Neuron (in vitro differentiated cells): ENCODE measurements at regions not wholly inside any gene's neighbourhood (a gene's known extent, or its start where the extent isn't known, plus 50 kb on each side); places are given as distances from the start of the nearest gene placed in this dataset.

Experiments
- H2AFZ ChIP-seq: one replicate; pipeline ENCODE4 v1.6.1; 2013; ENCODE audit warnings: low read depth, mild to moderate bottlenecking, inconsistent platforms, low read length, moderate library complexity
- H3K27me3 ChIP-seq: one replicate; pipeline ENCODE4 v1.6.1; 2013; ENCODE audit warnings: low read length; ENCODE audit not compliant: insufficient read depth
- H3K36me3 ChIP-seq: one replicate; pipeline ENCODE4 v1.6.1; 2013; ENCODE audit warnings: low read length; ENCODE audit not compliant: insufficient read depth
- H3K4me1 ChIP-seq: one replicate; pipeline ENCODE4 v1.6.1; 2013; ENCODE audit warnings: low read length; ENCODE audit not compliant: insufficient read depth
- H3K4me3 ChIP-seq: 2 replicates; pipeline ENCODE4 v1.5.1; 2013; ENCODE audit warnings: mild to moderate bottlenecking, low read length, moderate library complexity
- H3K9me3 ChIP-seq: one replicate; pipeline ENCODE4 v1.6.1; 2013; ENCODE audit warnings: low read length

- H3K9me3 ChIP-seq = no peaks in the 10 kb centered on the region
- H3K27me3 ChIP-seq = no peaks in the 10 kb centered on the region
- no peaks in the 10 kb centered on the region for H3K4me1 ChIP-seq
- H3K36me3 ChIP-seq = no peaks in the 10 kb centered on the region
- no peak overlapping the region for H2AFZ ChIP-seq
- no peak overlapping the region for H3K4me3 ChIP-seq
These were observed 284.3 kb downstream of the UACA start for GRCh38 chr15:70479056-70479455.

- no peaks in the 10 kb centered on the region for H3K4me1 ChIP-seq
- H3K4me3 ChIP-seq = no peak overlapping the region
- H3K27me3 ChIP-seq = no peaks in the 10 kb centered on the region
- H3K9me3 ChIP-seq = no peaks in the 10 kb centered on the region
- H3K36me3 ChIP-seq = no peaks in the 10 kb centered on the region
- H2AFZ ChIP-seq = no peak overlapping the region
These were observed 284.9 kb downstream of the UACA start for GRCh38 chr15:70478251-70478990.

GRCh38 chr15:70477750-70478250, 285.6 kb downstream of the UACA start:
- Histone ChIP-seq H3K9me3 (no peaks in the 10 kb centered on the region), H3K4me1 (no peaks in the 10 kb centered on the region), H3K4me3 (no peak overlapping the region), H3K27me3 (no peaks in the 10 kb centered on the region), H2AFZ (no peak overlapping the region), H3K36me3 (no peaks in the 10 kb centered on the region)

- Histone ChIP-seq H3K4me1 (no peaks in the 10 kb centered on the region), H2AFZ (no peak overlapping the region), H3K36me3 (no peaks in the 10 kb centered on the region), H3K9me3 (no peaks in the 10 kb centered on the region), H3K4me3 (no peak overlapping the region), H3K27me3 (no peaks in the 10 kb centered on the region)
These were observed 286.9 kb downstream of the UACA start for GRCh38 chr15:70476441-70476840.

- Histone ChIP-seq H3K27me3 (no peaks in the 10 kb centered on the region), H3K4me3 (no peak overlapping the region), H3K9me3 (no peaks in the 10 kb centered on the region), H2AFZ (no peak overlapping the region), H3K4me1 (no peaks in the 10 kb centered on the region), H3K36me3 (no peaks in the 10 kb centered on the region)
These were observed 287.4 kb downstream of the UACA start for GRCh38 chr15:70475921-70476320.

- H3K4me1 ChIP-seq = no peaks in the 10 kb centered on the region
- H3K9me3 ChIP-seq = no peaks in the 10 kb centered on the region
- H3K36me3 ChIP-seq = no peaks in the 10 kb centered on the region
- H3K4me3 ChIP-seq = no peak overlapping the region
- no peak overlapping the region for H2AFZ ChIP-seq
- H3K27me3 ChIP-seq = no peaks in the 10 kb centered on the region
These were observed 288.0 kb downstream of the UACA start for GRCh38 chr15:70475407-70475781.

- H3K27me3 ChIP-seq = peaks cover 3% of the 10 kb centered on the region
- H3K9me3 ChIP-seq = no peaks in the 10 kb centered on the region
- no peak overlapping the region for H3K4me3 ChIP-seq
- H3K4me1 ChIP-seq = no peaks in the 10 kb centered on the region
- H2AFZ ChIP-seq = no peak overlapping the region
- H3K36me3 ChIP-seq = no peaks in the 10 kb centered on the region
These were observed 288.6 kb downstream of the UACA start for GRCh38 chr15:70474471-70475406.

- Histone ChIP-seq H3K4me3 (no peak overlapping the region), H2AFZ (no peak overlapping the region), H3K36me3 (no peaks in the 10 kb centered on the region), H3K4me1 (no peaks in the 10 kb centered on the region), H3K9me3 (no peaks in the 10 kb centered on the region), H3K27me3 (peaks cover 3% of the 10 kb centered on the region)
These were observed 289.6 kb downstream of the UACA start for GRCh38 chr15:70473581-70474370.

GRCh38 chr15:70471517-70471916, 291.8 kb downstream of the UACA start:
- H3K9me3 ChIP-seq = no peaks in the 10 kb centered on the region
- no peak overlapping the region for H2AFZ ChIP-seq
- H3K4me3 ChIP-seq = no peak overlapping the region
- H3K36me3 ChIP-seq = no peaks in the 10 kb centered on the region
- H3K27me3 ChIP-seq = peaks cover 3% of the 10 kb centered on the region
- H3K4me1 ChIP-seq = no peaks in the 10 kb centered on the region

- Histone ChIP-seq H3K36me3 (no peaks in the 10 kb centered on the region), H3K9me3 (no peaks in the 10 kb centered on the region), H2AFZ (no peak overlapping the region), H3K4me3 (no peak overlapping the region), H3K27me3 (peaks cover 3% of the 10 kb centered on the region), H3K4me1 (no peaks in the 10 kb centered on the region)
These were observed 292.7 kb downstream of the UACA start for GRCh38 chr15:70470556-70471191.

- Histone ChIP-seq H3K4me3 (no peak overlapping the region), H3K36me3 (no peaks in the 10 kb centered on the region), H3K4me1 (no peaks in the 10 kb centered on the region), H3K9me3 (no peaks in the 10 kb centered on the region), H2AFZ (no peak overlapping the region), H3K27me3 (peaks cover 3% of the 10 kb centered on the region)
These were observed 293.5 kb downstream of the UACA start for GRCh38 chr15:70469651-70470555.

GRCh38 chr15:70469182-70469581, 294.2 kb downstream of the UACA start:
- Histone ChIP-seq H3K4me3 (no peak overlapping the region), H3K27me3 (peaks cover 3% of the 10 kb centered on the region), H3K9me3 (no peaks in the 10 kb centered on the region), H3K36me3 (no peaks in the 10 kb centered on the region), H3K4me1 (no peaks in the 10 kb centered on the region), H2AFZ (no peak overlapping the region)
